ENCODE measurements at regions not wholly inside any gene's neighbourhood (a gene's known extent, or its start where the extent isn't known, plus 50 kb on each side); places are given as distances from the start of the nearest gene placed in this dataset.
"Not testable (repeated sequence)": the region's sequence is repeated elsewhere in the genome, so short reads cannot be mapped to it uniquely, and the experiment has no call there.

DNA sequence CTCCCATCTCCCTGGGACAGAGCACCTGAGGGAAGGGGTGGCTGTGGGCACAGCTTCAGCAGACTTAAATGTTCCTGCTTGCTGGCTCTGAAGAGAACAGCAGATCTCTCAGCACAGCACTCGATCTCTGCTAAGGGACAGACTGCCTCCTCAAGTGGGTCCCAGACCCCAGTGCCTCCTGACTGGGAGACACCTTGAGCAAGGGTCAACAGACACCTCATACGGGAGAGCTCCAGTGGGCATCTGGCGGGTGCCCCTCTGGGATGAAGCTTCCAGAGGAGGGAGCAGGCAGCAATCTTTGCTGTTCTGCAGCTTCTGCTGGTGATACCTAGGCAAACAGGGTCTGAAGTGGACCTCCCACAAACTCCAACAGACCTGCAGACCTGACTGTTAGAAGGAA is 436.7 kb upstream of the CHRM2 start:
- H3K4ac ChIP-seq (ENCODE audit: low read depth, low read length); H2BK120ac ChIP-seq (ENCODE audit: low read depth, low read length); H2BK5ac ChIP-seq (ENCODE audit: low read depth, low read length, poor library complexity, severe bottlenecking); H4K20me1 ChIP-seq (ENCODE audit: insufficient read depth, low read length); H3K36me3 ChIP-seq (ENCODE audit: control insufficient read depth, insufficient read depth, low read length); DNase-seq; intact Hi-C loops (cut with micrococcal nuclease); H3K9me1 ChIP-seq (ENCODE audit: insufficient read depth, low read length); in situ Hi-C loops (cut with MboI; ENCODE audit: low sequenced_read_pairs); H3K18ac ChIP-seq (ENCODE audit: low read depth, low read length); H2BK20ac ChIP-seq (ENCODE audit: low read depth, low read length); H3K9ac ChIP-seq (ENCODE audit: low read depth, low read length); H2AK5ac ChIP-seq (ENCODE audit: low read depth, low read length); POLR2A ChIA-PET (ENCODE audit: unreplicated experiment); H3K27me3 ChIP-seq (ENCODE audit: control insufficient read depth, insufficient read depth, low read length); H2AFZ ChIP-seq (replicated peaks; ENCODE audit: low read length, poor library complexity); H3K23ac ChIP-seq (ENCODE audit: low read depth, low read length); H2AK9ac ChIP-seq (replicated peaks; ENCODE audit: low read depth, low read length, poor library complexity); H3K4me1 ChIP-seq (ENCODE audit: control insufficient read depth, insufficient read depth, low read length); H3K9me3 ChIP-seq (ENCODE audit: control insufficient read depth, insufficient read depth, low read length); BruUV-seq (replicated peaks); ATAC-seq (ENCODE audit: low read depth); CTCF ChIA-PET; H4K8ac ChIP-seq (ENCODE audit: low read depth in 2 of 2, low read length in 2 of 2); H3K4me3 ChIP-seq (ENCODE audit: insufficient read depth, low read depth, low read length); H4K5ac ChIP-seq (ENCODE audit: low read depth, low read length); H3K27ac ChIP-seq (ENCODE audit: insufficient read depth, low read length); H3K4me2 ChIP-seq (ENCODE audit: low read depth, low read length); H3K79me1 ChIP-seq (ENCODE audit: low read depth in 1 of 2, low read length in 2 of 2); dilution Hi-C loops (cut with HindIII; ENCODE audit: low sequenced_read_pairs, unreplicated experiment); H3K14ac ChIP-seq (replicated peaks; ENCODE audit: low read depth, low read length); H3K56ac ChIP-seq (ENCODE audit: extremely low read depth, insufficient read depth, low read length); H4K91ac ChIP-seq (ENCODE audit: insufficient read depth, low read depth, low read length); H2BK15ac ChIP-seq (ENCODE audit: low read depth, low read length): not testable (repeated sequence)
- WGBS, 2 experiments (ENCODE audit: extremely low coverage in 2 of 2, insufficient read length in 1 of 2) = 17% methylated on average over 1 of the region's 3 CpGs; no CpG with 5 or more reads in 1 of the 2 experiments
